Testis (tissue), 2 donors: ENCODE measurements at regions not wholly inside any gene's neighbourhood (a gene's known extent, or its start where the extent isn't known, plus 50 kb on each side); places are given as distances from the start of the nearest gene placed in this dataset.

Experiments used
- DNase-seq: peaks from one replicate; pipeline ENCODE4 v3.0.0-alpha.2; 2019
- H3K27ac ChIP-seq, 2 donors: fragments of 200-600 bp; sonication (generic); one replicate each; pipeline ENCODE4 v1.5.1; 2019
- H3K27me3 ChIP-seq: fragments of 200-600 bp; sonication (generic); one replicate; pipeline ENCODE4 v1.5.1; 2019
- H3K36me3 ChIP-seq: fragments of 200-600 bp; sonication (generic); one replicate; pipeline ENCODE4 v1.5.1; 2017; ENCODE audit warnings: low read depth; ENCODE audit errors: missing control alignments
- H3K4me1 ChIP-seq: fragments of 200-600 bp; sonication (generic); one replicate; pipeline ENCODE4 v1.5.1; 2019
- H3K4me3 ChIP-seq, 2 donors: fragments of 200-600 bp; sonication (generic); one replicate each; pipeline ENCODE4 v1.5.1; 2017 to 2019
- H3K9me3 ChIP-seq: fragments of 200-600 bp; sonication (generic); one replicate; pipeline ENCODE4 v1.5.1; 2017
- POLR2A ChIP-seq: fragments of 450-650 bp; IDR thresholded peaks from one replicate; pipeline ENCODE4 v1.6.1; 2017; ENCODE audit warnings: antibody characterized with exemption, mild to moderate bottlenecking, moderate library complexity
- WGBS, 2 donors: methylation state at CpG; one replicate each; pipeline ENCODE4 v1.1.5; 2018; 5-methylcytosine and 5-hydroxymethylcytosine counted together
- intact Hi-C: fragments of 100-400 bp; cut with DNase I; formaldehyde crosslinking; loops from one replicate; pipeline ENCODE4 v1.15.1; 2023; ENCODE audit warnings: low total_unique reads
- TF ChIP-seq, protein P1 (sequence below), 3 experiments: fragments of 450-650 bp in 2 of 3; fragments of 200-600 bp in 1 of 3; sonication (generic) in 1 of 3; IDR thresholded peaks; one replicate each; pipeline ENCODE4 v1.5.1; 2016 to 2019; ENCODE audit warnings: antibody characterized with exemption in 3 of 3, mild to moderate bottlenecking in 2 of 3, moderate library complexity in 1 of 3

DNA sequence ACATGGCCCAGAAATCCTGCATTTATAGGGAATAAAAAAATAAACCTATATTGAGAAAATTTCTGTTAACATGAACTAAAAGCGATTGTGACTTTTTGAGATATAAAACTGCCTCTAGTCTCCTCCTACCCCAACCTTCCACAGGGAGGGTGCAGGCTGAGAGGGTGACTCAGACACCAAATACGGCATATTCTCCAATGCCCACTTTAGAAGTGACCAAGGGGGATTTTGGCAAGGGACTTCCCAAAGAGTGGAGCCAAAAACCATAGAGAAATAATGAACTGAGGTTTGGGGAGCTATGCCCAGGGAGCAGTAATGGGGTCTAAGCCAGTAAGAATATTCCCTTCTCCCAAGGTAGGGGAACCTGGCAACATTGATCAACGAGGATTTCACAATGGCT, 124.9 kb upstream of the ZC3H12C start:
- Histone ChIP-seq H3K27me3 (no peaks in the 10 kb centered on the region), H3K36me3 (no peaks in the 10 kb centered on the region), H3K4me3 (no peak overlapping the region), H3K9me3 (no peaks in the 10 kb centered on the region), H3K27ac (no peak overlapping the region), H3K4me1 (peaks cover 11% of the 10 kb centered on the region)
- 76 to 89% methylated on average over 3 of the region's 3 CpGs for whole genome bisulfite sequencing, 2 donors
- no peak for TF ChIP-seq POLR2A
- TF ChIP-seq, protein P1, sequence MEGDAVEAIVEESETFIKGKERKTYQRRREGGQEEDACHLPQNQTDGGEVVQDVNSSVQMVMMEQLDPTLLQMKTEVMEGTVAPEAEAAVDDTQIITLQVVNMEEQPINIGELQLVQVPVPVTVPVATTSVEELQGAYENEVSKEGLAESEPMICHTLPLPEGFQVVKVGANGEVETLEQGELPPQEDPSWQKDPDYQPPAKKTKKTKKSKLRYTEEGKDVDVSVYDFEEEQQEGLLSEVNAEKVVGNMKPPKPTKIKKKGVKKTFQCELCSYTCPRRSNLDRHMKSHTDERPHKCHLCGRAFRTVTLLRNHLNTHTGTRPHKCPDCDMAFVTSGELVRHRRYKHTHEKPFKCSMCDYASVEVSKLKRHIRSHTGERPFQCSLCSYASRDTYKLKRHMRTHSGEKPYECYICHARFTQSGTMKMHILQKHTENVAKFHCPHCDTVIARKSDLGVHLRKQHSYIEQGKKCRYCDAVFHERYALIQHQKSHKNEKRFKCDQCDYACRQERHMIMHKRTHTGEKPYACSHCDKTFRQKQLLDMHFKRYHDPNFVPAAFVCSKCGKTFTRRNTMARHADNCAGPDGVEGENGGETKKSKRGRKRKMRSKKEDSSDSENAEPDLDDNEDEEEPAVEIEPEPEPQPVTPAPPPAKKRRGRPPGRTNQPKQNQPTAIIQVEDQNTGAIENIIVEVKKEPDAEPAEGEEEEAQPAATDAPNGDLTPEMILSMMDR (IDR thresholded peaks at IDR 0.05), result no peak
- intact Hi-C loops, result no loop called here
- DNase-seq, result no peak

DNA sequence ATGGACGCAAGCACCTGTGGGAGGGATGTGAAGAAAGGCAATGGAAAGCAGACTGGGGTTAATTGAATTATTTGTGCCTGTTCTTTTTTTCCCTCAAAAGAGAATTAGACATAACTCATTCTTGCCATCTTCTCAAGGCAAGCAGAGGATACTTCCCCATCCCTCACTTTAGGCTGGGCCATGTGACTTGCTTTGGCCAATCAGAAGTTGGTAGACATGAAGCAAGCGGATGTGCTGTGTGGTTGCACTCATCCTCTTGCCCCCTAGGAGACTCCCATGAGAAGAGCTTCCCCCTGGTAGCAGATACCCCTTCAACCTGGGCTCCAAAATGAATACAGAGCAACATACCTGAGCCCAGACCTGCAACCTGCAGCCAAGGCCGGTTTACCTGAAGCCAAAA, 124.4 kb upstream of the ZC3H12C start:
- Histone ChIP-seq H3K9me3 (no peaks in the 10 kb centered on the region), H3K4me3 (no peak overlapping the region), H3K27ac (no peak overlapping the region), H3K27me3 (no peaks in the 10 kb centered on the region), H3K4me1 (peaks cover 11% of the 10 kb centered on the region), H3K36me3 (no peaks in the 10 kb centered on the region)
- no peak for DNase-seq
- intact Hi-C loops, result no loop called here
- WGBS, 2 donors, result 94 to 100% methylated on average over 3 of the region's 3 CpGs
- TF ChIP-seq POLR2A, result no peak

DNA sequence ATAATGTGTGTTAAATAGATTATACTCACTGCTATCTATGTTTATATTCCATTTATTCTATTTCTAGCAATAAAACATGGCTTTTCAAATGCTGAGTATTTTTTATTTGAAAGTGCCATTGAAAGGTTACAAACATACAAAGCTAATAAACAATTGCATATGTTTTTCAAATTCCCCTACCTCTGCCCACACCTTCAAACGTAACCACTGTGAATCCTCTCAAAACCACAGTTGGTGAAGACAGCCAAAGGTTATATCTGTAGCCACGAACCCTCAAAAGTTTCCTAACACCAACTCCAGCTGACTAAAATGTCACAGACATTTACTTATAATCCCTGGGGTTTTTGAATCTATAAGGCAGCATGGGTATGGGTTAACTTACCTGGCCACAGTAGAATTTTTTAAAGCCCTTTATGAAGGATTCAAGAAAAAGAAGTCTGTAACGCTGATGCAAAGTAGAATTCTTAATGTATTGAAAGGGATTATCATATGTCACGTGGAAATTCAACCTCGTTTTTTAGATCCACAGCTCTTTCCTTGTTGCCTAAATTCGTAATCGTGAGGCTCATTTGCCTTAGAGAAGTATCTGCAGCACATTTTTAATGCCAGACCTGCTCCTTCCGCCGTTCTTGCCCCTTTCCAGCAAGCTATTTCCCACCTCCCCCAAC, 122.5 kb upstream of the ZC3H12C start:
- peaks cover 11% of the 10 kb centered on the region for H3K4me1 ChIP-seq
- DNase-seq, result no peak
- no peaks in the 10 kb centered on the region for H3K27me3 ChIP-seq
- intact Hi-C loops, result no loop called here
- 54 to 67% methylated on average over 9 of the region's 9 CpGs for WGBS, 2 donors
- no peak overlapping the region for H3K4me3 ChIP-seq
- TF ChIP-seq, protein P1 (IDR thresholded peaks at IDR 0.05), result no peak
- TF ChIP-seq POLR2A, result no peak
- H3K9me3 ChIP-seq, result no peaks in the 10 kb centered on the region
- no peaks in the 10 kb centered on the region for H3K36me3 ChIP-seq
- peak overlapping the region in 1 of 2 donors; percentile 9 for H3K27ac ChIP-seq

DNA sequence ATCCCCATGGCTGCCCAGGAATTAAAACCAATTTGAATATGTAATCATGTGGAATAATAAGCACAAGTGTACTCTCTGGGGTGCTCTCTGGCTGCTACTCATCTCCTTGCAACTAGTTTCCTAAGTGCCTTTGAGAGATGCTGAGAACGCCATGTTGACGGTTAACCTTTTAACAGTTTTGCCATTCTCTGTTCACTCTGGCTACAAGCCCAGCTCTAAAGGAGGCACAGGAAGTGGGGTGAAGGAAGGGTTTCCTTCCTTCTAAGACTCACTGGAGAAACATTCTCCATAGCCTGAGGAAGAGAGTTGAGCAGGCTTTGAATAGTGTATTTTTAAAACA, 122.0 kb upstream of the ZC3H12C start:
- no peak overlapping the region for H3K4me3 ChIP-seq
- H3K36me3 ChIP-seq, result no peaks in the 10 kb centered on the region
- TF ChIP-seq, protein P1 (IDR thresholded peaks at IDR 0.05), result no peak
- TF ChIP-seq POLR2A, result no peak
- no peaks in the 10 kb centered on the region for H3K27me3 ChIP-seq
- no peaks in the 10 kb centered on the region for H3K9me3 ChIP-seq
- peaks cover 11% of the 10 kb centered on the region for H3K4me1 ChIP-seq
- WGBS, 2 donors, result 0 to 42% methylated on average over 2 of the region's 2 CpGs
- DNase-seq, result no peak
- peak overlapping the region in 1 of 2 donors; percentile 9 for H3K27ac ChIP-seq
- intact Hi-C loops, result no loop called here

DNA sequence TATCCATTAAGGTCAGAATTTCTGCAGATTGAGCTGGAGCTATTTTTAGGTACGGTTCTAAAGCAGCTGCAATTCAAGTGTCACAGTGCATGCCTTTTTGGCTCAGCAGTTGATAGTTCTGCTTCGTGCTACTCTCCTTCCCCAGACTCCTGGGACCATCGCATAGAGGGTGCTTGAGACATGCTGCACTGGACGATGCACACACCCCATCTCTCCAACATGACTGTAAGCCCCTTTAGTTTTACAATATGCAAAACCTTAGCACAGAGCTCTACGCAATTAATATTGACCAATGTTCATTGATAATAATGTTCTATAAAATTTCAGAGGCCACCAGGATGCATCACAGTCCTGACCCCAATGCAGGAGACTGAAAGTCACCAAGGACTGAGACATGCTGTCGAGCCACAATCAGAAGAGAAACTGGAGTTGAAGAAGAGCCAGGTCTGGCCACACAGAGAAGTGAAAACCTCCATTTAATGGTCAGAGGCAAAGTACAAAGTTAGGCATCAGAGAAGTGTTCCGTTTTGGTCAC, 120.9 kb upstream of the ZC3H12C start:
- Histone ChIP-seq H3K9me3 (no peaks in the 10 kb centered on the region), H3K4me1 (peaks cover 11% of the 10 kb centered on the region), H3K4me3 (no peak overlapping the region), H3K27me3 (no peaks in the 10 kb centered on the region), H3K27ac (no peak overlapping the region), H3K36me3 (no peaks in the 10 kb centered on the region)
- WGBS, 2 donors, result 53 to 59% methylated on average over 7 of the region's 7 CpGs
- no peak for DNase-seq
- TF ChIP-seq, protein P1 (IDR thresholded peaks at IDR 0.05), result no peak
- no peak for TF ChIP-seq POLR2A
- intact Hi-C loops, result no loop called here
